Keratinocyte (primary cell): ENCODE measurements at regions not wholly inside any gene's neighbourhood (a gene's known extent, or its start where the extent isn't known, plus 50 kb on each side); places are given as distances from the start of the nearest gene placed in this dataset.

Source experiments
- DNase-seq: peaks from one replicate; pipeline ENCODE4 v3.0.0-alpha.2; 2011; ENCODE audit warnings: low read depth, missing footprints, low spot score
- FAIRE-seq: peaks from 2 replicates; lab custom pipeline; 2011; peaks lifted over from hg19 to GRCh38; lab: Jason Lieb, UNC
- H2AFZ ChIP-seq: 2 replicates; pipeline ENCODE4 v1.6.0; 2012; ENCODE audit warnings: low read length, control low read depth, inconsistent platforms; ENCODE audit not compliant: control insufficient read depth
- H3K27ac ChIP-seq: 2 replicates; pipeline ENCODE4 v1.5.1; 2011; ENCODE audit warnings: low read length; ENCODE audit not compliant: control insufficient read depth, insufficient read depth
- H3K27me3 ChIP-seq: 3 replicates; pipeline ENCODE4 v1.6.0; 2011; ENCODE audit warnings: low read length; ENCODE audit not compliant: control insufficient read depth, insufficient read depth; ENCODE audit errors: extremely low read depth
- H3K36me3 ChIP-seq, 2 experiments: 2 replicates in 1 of 2; 3 replicates in 1 of 2; pipeline ENCODE4 v1.5.1; 2011; ENCODE audit warnings: low read length in 2 of 2, mild to moderate bottlenecking in 1 of 2; ENCODE audit not compliant: control insufficient read depth in 2 of 2, insufficient read depth in 2 of 2; ENCODE audit errors: extremely low read depth in 1 of 2
- H3K4me1 ChIP-seq: 3 replicates; pipeline ENCODE4 v1.5.1; 2011; ENCODE audit warnings: low read length; ENCODE audit not compliant: control insufficient read depth, insufficient read depth; ENCODE audit errors: extremely low read depth
- H3K4me2 ChIP-seq: 3 replicates; pipeline ENCODE4 v1.6.0; 2011; ENCODE audit warnings: low read depth, low read length; ENCODE audit not compliant: control insufficient read depth, insufficient read depth; ENCODE audit errors: extremely low read depth
- H3K4me3 ChIP-seq, 3 experiments: fragments of 200-600 bp in 1 of 3; sonication (generic) in 1 of 3; 2 replicates in 2 of 3; 3 replicates in 1 of 3; pipeline ENCODE4 v1.5.1; 2011 to 2016; ENCODE audit warnings: low read length in 3 of 3, mild to moderate bottlenecking in 3 of 3, control low read depth in 2 of 3, inconsistent platforms in 1 of 3, low read depth in 1 of 3, mixed read lengths in 1 of 3, mixed run types in 1 of 3, moderate library complexity in 1 of 3; ENCODE audit not compliant: control insufficient read depth in 2 of 3, insufficient read depth in 2 of 3; ENCODE audit errors: extremely low read depth in 1 of 3
- H3K79me2 ChIP-seq: 2 replicates; pipeline ENCODE4 v1.6.0; 2012; ENCODE audit warnings: low read length; ENCODE audit not compliant: control insufficient read depth, insufficient read depth
- H3K9ac ChIP-seq: 3 replicates; pipeline ENCODE4 v1.6.0; 2011; ENCODE audit warnings: low read length; ENCODE audit not compliant: control insufficient read depth, insufficient read depth; ENCODE audit errors: extremely low read depth
- H3K9me1 ChIP-seq: 3 replicates; pipeline ENCODE4 v1.6.0; 2011; ENCODE audit warnings: low read length; ENCODE audit not compliant: control insufficient read depth, insufficient read depth; ENCODE audit errors: extremely low read depth
- H3K9me3 ChIP-seq: 2 replicates; pipeline ENCODE4 v1.5.1; 2012; ENCODE audit warnings: low read depth, low read length; ENCODE audit not compliant: control insufficient read depth
- H4K20me1 ChIP-seq: 3 replicates; pipeline ENCODE4 v1.6.0; 2011; ENCODE audit warnings: low read length; ENCODE audit not compliant: control insufficient read depth, insufficient read depth; ENCODE audit errors: extremely low read depth
- EZH2 ChIP-seq: IDR thresholded peaks from one replicate; pipeline ENCODE4 v1.6.1; 2012; ENCODE audit warnings: inconsistent platforms, mild to moderate bottlenecking, low read length, moderate library complexity
- dilution Hi-C: fragments of 300-500 bp; cut with MboI; formaldehyde crosslinking; loops from one replicate; pipeline ENCODE4 v1.7.0; 2020; ENCODE audit warnings: low sequenced_read_pairs; ENCODE audit not compliant: extremely low pct_ligation_motif_present
- TF ChIP-seq, protein P1 (sequence below), 3 experiments: IDR thresholded peaks in 1 of 3; conservative IDR thresholded peaks in 1 of 3; optimal IDR thresholded peaks in 1 of 3; 2 replicates in 2 of 3; 3 replicates in 1 of 3; pipeline versions ENCODE3 to v1.5.1; 2011; ENCODE audit warnings: low read length in 3 of 3, mild to moderate bottlenecking in 3 of 3, moderate library complexity in 2 of 3, control low read depth in 1 of 3, inconsistent platforms in 1 of 3; ENCODE audit not compliant: insufficient read depth in 2 of 3; ENCODE audit errors: extremely low read depth in 1 of 3

DNA sequence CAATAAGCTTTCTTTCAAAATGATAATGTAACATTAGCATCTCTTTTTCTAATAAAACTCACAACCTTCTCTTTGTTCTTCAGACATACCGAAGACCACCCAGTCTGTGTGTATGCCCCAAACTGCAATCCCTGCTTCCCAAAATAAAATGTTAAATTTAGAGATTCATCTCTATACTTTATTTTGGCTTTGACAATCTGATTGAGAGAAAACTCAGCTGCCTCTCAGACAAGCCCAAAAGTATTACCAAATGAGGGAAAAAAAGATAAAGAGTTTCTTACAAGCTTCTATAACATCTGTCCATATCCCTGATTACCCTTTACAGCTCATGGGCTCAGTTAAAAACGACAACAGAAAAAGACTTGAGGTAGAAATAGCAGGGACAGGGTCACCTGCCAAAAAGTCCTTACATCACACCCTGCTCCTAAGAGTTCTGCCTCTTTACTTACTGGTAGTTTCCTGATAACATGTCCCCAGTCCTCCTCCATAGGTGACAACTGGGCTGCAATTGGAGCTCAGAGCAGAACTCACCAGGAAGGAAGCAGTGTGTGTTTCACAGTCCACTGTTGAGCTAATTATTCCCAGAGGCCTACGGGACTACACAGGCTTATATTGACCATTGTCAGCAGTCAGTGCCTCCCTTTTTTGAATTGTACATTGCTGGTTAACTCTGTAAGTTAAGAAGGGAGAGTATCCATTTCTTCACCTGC, 70.9 kb upstream of the FAM9C start:
- H3K27me3 ChIP-seq, result no peaks in the 10 kb centered on the region
- FAIRE-seq (no peak), DNase-seq (no peak)
- peaks cover 18% of the 10 kb centered on the region for H3K4me1 ChIP-seq
- H4K20me1 ChIP-seq, result no peaks in the 10 kb centered on the region
- no peak for TF ChIP-seq EZH2
- TF ChIP-seq, protein P1, sequence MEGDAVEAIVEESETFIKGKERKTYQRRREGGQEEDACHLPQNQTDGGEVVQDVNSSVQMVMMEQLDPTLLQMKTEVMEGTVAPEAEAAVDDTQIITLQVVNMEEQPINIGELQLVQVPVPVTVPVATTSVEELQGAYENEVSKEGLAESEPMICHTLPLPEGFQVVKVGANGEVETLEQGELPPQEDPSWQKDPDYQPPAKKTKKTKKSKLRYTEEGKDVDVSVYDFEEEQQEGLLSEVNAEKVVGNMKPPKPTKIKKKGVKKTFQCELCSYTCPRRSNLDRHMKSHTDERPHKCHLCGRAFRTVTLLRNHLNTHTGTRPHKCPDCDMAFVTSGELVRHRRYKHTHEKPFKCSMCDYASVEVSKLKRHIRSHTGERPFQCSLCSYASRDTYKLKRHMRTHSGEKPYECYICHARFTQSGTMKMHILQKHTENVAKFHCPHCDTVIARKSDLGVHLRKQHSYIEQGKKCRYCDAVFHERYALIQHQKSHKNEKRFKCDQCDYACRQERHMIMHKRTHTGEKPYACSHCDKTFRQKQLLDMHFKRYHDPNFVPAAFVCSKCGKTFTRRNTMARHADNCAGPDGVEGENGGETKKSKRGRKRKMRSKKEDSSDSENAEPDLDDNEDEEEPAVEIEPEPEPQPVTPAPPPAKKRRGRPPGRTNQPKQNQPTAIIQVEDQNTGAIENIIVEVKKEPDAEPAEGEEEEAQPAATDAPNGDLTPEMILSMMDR (optimal IDR thresholded peaks at IDR 0.05 in 1 of 3, IDR thresholded peaks at IDR 0.05 in 1 of 3, conservative IDR thresholded peaks at IDR 0.05 in 1 of 3; ENCODE audit: extremely low read depth in 1 of 3, insufficient read depth in 2 of 3, low read length in 3 of 3), result no peak
- no peaks in the 10 kb centered on the region for H3K9me1 ChIP-seq
- H2AFZ ChIP-seq, result no peak overlapping the region
- H3K9me3 ChIP-seq, result no peaks in the 10 kb centered on the region
- no peak overlapping the region for H3K27ac ChIP-seq
- H3K4me2 ChIP-seq, result no peak overlapping the region
- H3K36me3 ChIP-seq, result no peaks in the 10 kb centered on the region
- H3K79me2 ChIP-seq, result no peaks in the 10 kb centered on the region
- H3K4me3 ChIP-seq, result no peak overlapping the region
- H3K9ac ChIP-seq, result no peak overlapping the region
- dilution Hi-C loops, result no loop called here

DNA sequence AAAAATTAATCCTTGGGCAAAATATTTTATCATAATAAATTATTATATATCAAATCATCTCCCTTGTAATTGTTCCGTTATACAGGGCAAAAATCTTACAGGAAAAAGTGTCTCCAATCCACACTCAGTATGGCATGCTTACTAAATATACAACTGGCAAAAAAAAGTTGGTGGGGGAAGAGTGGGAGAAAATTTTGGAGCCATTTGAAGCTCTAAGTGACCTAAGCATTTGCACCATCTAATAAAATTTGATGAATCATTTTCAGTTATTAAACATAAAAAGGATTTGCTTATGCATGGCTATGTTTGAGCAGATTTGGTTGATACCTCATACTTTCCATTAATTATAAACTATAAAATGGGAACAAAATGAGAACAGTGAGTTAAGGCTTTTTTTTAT, 68.1 kb upstream of the FAM9C start:
- H3K27ac ChIP-seq, result no peak overlapping the region
- no peak for FAIRE-seq
- no peak overlapping the region for H2AFZ ChIP-seq
- no peak overlapping the region for H3K4me2 ChIP-seq
- no peaks in the 10 kb centered on the region for H3K79me2 ChIP-seq
- H3K4me3 ChIP-seq, result no peak overlapping the region
- H3K9ac ChIP-seq, result no peak overlapping the region
- no peaks in the 10 kb centered on the region for H3K9me3 ChIP-seq
- H3K27me3 ChIP-seq, result no peaks in the 10 kb centered on the region
- TF ChIP-seq, protein P1 (optimal IDR thresholded peaks at IDR 0.05 in 1 of 3, IDR thresholded peaks at IDR 0.05 in 1 of 3, conservative IDR thresholded peaks at IDR 0.05 in 1 of 3; ENCODE audit: extremely low read depth in 1 of 3, insufficient read depth in 2 of 3, low read length in 3 of 3), result no peak
- no peak for TF ChIP-seq EZH2
- no peak for DNase-seq
- no peaks in the 10 kb centered on the region for H3K9me1 ChIP-seq
- dilution Hi-C loops, result no loop called here
- peaks cover 15% of the 10 kb centered on the region for H3K4me1 ChIP-seq
- no peaks in the 10 kb centered on the region for H4K20me1 ChIP-seq
- no peaks in the 10 kb centered on the region for H3K36me3 ChIP-seq
